Erythroblast (primary cell): ENCODE measurements at regions not wholly inside any gene's neighbourhood (a gene's known extent, or its start where the extent isn't known, plus 50 kb on each side); places are given as distances from the start of the nearest gene placed in this dataset.

Experiments used
- GATA1 ChIP-seq: IDR thresholded peaks from 2 replicates; pipeline ENCODE4 v1.6.1; 2011; ENCODE audit warnings: low read depth, mild to moderate bottlenecking, control low read depth, low read length, moderate library complexity
- POLR2A ChIP-seq: IDR thresholded peaks from 2 replicates; pipeline ENCODE4 v1.6.1; 2011; ENCODE audit warnings: mild to moderate bottlenecking, low read length

DNA sequence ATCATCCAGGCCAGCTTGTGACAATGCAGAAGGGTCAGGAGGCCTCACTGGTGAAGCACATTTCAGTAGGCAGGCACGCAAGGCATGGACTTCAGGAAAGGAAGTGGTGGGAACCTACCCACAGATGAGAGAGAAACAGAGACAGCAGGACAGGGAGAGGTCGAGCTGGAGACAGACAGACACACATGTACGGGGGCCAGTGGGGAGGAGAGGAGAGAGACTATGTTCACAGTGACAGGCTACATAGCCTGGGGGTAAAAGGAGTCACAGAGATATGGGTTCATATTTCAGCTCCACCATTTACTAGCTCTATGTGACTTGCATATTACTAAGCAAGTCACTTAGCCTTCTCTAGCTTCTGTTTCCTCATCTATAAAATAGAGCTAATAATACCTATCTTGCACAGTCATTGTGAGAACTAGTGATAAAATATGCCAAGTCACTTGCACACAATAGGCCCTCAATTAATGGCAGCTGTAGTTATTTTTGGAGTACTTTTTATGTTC, 91.1 kb upstream of the FUT8 start:
- TF ChIP-seq POLR2A, result no peak
- no peak for TF ChIP-seq GATA1
